ENCODE measurements at regions not wholly inside any gene's neighbourhood (a gene's known extent, or its start where the extent isn't known, plus 50 kb on each side); places are given as distances from the start of the nearest gene placed in this dataset. TPM values are rescaled to one million over a fixed set of nuclear protein-coding genes. Genes with fewer than 3 reads are reported as not detected.

DNA sequence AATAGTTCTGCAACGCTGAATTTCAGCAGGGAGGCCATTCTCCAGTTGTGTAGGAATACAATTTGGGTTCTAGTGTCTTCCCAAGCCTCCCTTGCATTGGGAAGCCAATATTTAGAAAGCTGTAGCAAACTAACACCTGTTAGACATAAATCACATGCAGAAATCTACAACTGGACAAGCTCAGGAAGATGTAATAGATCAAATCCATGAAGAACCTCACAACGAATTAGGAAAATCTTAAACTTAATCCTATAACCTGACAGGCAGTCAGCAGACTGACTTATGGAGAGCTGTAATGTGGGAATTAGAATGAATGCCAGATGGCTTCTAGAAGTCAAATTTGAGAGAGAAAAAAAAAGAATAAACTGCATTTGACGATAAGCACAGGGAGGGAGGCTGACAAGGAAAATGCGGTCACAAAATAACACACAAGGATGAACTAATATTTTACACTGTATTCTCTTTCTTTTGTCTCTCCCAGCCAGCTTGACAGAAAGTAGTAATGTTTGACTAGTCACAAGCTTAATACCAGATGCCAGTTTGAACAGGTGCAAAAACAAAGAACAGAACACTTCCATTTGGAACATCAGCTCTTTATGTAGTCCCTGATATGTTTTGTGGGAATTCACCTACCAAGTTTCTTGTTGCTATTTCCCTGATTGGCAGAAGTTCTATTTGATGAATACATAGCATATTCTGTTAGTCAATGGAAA is 50.8 kb upstream of the FANCL start:
- intact Hi-C loops (cut with DNase I, micrococcal nuclease): no loop called here
- Histone ChIP-seq H3K4me1 (ENCODE audit: insufficient read depth, low read length) (no peaks in the 10 kb centered on the region), H3K27me3 (ENCODE audit: control insufficient read depth in 1 of 2, insufficient read depth in 2 of 2, low read length in 2 of 2) (no peaks in the 10 kb centered on the region), H3K9me3 (ENCODE audit: control insufficient read depth in 1 of 2, insufficient read depth in 1 of 2, low read length in 2 of 2) (no peaks in the 10 kb centered on the region), H3K36me3 (ENCODE audit: insufficient read depth, low read length) (no peaks in the 10 kb centered on the region), H3K27ac (ENCODE audit: low read depth in 1 of 2, low read length in 2 of 2) (no peak overlapping the region), H3K4me3 (ENCODE audit: low read length) (no peak overlapping the region)
- ATAC-seq (ENCODE audit: poor library complexity) (no peak), DNase-seq (no peak)
- ChIA-PET CTCF (no interaction called here), POLR2A (no interaction called here)
- TF ChIP-seq, protein P1, sequence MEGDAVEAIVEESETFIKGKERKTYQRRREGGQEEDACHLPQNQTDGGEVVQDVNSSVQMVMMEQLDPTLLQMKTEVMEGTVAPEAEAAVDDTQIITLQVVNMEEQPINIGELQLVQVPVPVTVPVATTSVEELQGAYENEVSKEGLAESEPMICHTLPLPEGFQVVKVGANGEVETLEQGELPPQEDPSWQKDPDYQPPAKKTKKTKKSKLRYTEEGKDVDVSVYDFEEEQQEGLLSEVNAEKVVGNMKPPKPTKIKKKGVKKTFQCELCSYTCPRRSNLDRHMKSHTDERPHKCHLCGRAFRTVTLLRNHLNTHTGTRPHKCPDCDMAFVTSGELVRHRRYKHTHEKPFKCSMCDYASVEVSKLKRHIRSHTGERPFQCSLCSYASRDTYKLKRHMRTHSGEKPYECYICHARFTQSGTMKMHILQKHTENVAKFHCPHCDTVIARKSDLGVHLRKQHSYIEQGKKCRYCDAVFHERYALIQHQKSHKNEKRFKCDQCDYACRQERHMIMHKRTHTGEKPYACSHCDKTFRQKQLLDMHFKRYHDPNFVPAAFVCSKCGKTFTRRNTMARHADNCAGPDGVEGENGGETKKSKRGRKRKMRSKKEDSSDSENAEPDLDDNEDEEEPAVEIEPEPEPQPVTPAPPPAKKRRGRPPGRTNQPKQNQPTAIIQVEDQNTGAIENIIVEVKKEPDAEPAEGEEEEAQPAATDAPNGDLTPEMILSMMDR (IDR thresholded peaks at IDR 0.05): no peak
- no peaks in the 10 kb centered on the region for H3K4me1 Mint-ChIP-seq (ENCODE audit: low read depth)
- no peak overlapping the region for H3K4me3 Mint-ChIP-seq
- H3K27me3 Mint-ChIP-seq: peaks cover 11% of the 10 kb centered on the region
- H3K27ac Mint-ChIP-seq: no peak overlapping the region
- H3K36me3 Mint-ChIP-seq (ENCODE audit: low read depth): no peaks in the 10 kb centered on the region
- H3K9me3 Mint-ChIP-seq: no peaks in the 10 kb centered on the region

Small RNA genes in the stretch of these regions (microRNA-seq; reads per million reads assigned to microRNA genes)
- not detected for gene MIR4432 (ENCODE audit: borderline microRNAs expressed, borderline replicate concordance)

Measured in CD4-positive, alpha-beta T cell (primary cell).